CD1c-positive myeloid dendritic cell (primary cell): ENCODE measurements at regions not wholly inside any gene's neighbourhood (a gene's known extent, or its start where the extent isn't known, plus 50 kb on each side); places are given as distances from the start of the nearest gene placed in this dataset.

Experiments used
- DNase-seq: peaks from one replicate; pipeline ENCODE4 v3.0.0-alpha.2; 2016; ENCODE audit errors: extremely low spot score

GRCh38 chr4:176383273-176384077 lies 63.7 kb downstream of the SPCS3 start:
- DNase-seq, result no peak

- no peak for DNase-seq
Observed at GRCh38 chr4:176385601-176386000, 65.8 kb downstream of the SPCS3 start.

GRCh38 chr4:176387571-176387970 lies 67.8 kb downstream of the SPCS3 start:
- DNase-seq, result no peak

- DNase-seq, result no peak
Observed at GRCh38 chr4:176393306-176394013, 73.7 kb downstream of the SPCS3 start.

- no peak for DNase-seq
Observed at GRCh38 chr4:176400816-176401461, 81.2 kb downstream of the SPCS3 start.

- DNase-seq, result no peak
Observed at GRCh38 chr4:176404621-176405020, 84.9 kb downstream of the SPCS3 start.

- DNase-seq, result no peak
Observed at GRCh38 chr4:176406297-176406696, 86.5 kb downstream of the SPCS3 start.

GRCh38 chr4:176406736-176407135 lies 87.0 kb downstream of the SPCS3 start:
- DNase-seq, result no peak

GRCh38 chr4:176409627-176410026 lies 89.9 kb downstream of the SPCS3 start:
- no peak for DNase-seq

GRCh38 chr4:176413171-176413570 lies 93.4 kb downstream of the SPCS3 start:
- DNase-seq, result no peak

GRCh38 chr4:176422001-176422400 lies 102.2 kb downstream of the SPCS3 start:
- no peak for DNase-seq

GRCh38 chr4:176422511-176422910 lies 102.7 kb downstream of the SPCS3 start:
- DNase-seq, result no peak

GRCh38 chr4:176425035-176425434 lies 105.3 kb downstream of the SPCS3 start:
- no peak for DNase-seq

GRCh38 chr4:176432811-176433540 lies 113.2 kb downstream of the SPCS3 start:
- DNase-seq, result no peak

GRCh38 chr4:176433983-176434382 lies 114.2 kb downstream of the SPCS3 start:
- DNase-seq, result no peak

GRCh38 chr4:176435901-176436292 lies 116.1 kb downstream of the SPCS3 start:
- DNase-seq, result no peak

- DNase-seq, result no peak
Observed at GRCh38 chr4:176436293-176436973, 116.7 kb downstream of the SPCS3 start.

GRCh38 chr4:176437756-176438155 lies 118.0 kb downstream of the SPCS3 start:
- DNase-seq, result no peak

- DNase-seq, result no peak
Observed at GRCh38 chr4:176438401-176438800, 118.6 kb downstream of the SPCS3 start.

- no peak for DNase-seq
Observed at GRCh38 chr4:176439611-176440010, 119.8 kb downstream of the SPCS3 start.

GRCh38 chr4:176440698-176441097 lies 120.9 kb downstream of the SPCS3 start:
- DNase-seq, result no peak
